T-helper 1 cell treated with Interleukin-12 subunit alpha and Interleukin-12 subunit beta and Interleukin-4 antibody, amounts not matched to agents 30 ng/mL and 1 ng/mL, for 36 hours (primary cell): ENCODE measurements at regions not wholly inside any gene's neighbourhood (a gene's known extent, or its start where the extent isn't known, plus 50 kb on each side); places are given as distances from the start of the nearest gene placed in this dataset.

Source experiments
- intact Hi-C: fragments of 100-400 bp; cut with micrococcal nuclease; formaldehyde crosslinking; loops from one replicate; pipeline ENCODE4 v1.15.1; 2024

- intact Hi-C loops, result no loop called here
These were observed 1125.0 kb downstream of the BRD1 start for GRCh38 chr22:48702573-48703264.

- intact Hi-C loops, result no loop called here
These were observed 1126.2 kb downstream of the BRD1 start for GRCh38 chr22:48701296-48702030.

- intact Hi-C loops, result no loop called here
These were observed 1126.9 kb downstream of the BRD1 start for GRCh38 chr22:48700566-48701295.

DNA sequence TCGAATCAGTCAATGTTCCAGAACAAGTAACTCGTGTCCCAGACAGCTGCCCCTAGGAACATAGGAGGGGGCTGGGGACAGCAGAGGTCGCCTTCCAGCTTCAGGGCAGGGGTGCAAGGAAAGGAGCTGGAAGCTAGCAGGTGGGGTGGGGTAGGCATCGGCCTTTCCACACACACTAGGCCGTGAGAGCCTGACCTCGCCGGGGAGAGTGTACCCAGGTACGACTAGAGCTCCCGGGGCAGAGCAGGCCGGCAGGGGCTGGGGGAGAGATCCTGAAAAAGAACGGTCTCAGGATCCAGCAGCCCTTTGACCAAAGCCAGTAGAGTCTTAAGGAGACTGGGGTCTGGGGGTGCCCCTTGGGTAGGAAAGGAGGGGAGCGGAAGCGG, 1127.5 kb downstream of the BRD1 start:
- intact Hi-C loops, result no loop called here

- intact Hi-C loops, result no loop called here
These were observed 1128.2 kb downstream of the BRD1 start for GRCh38 chr22:48699511-48699910.

DNA sequence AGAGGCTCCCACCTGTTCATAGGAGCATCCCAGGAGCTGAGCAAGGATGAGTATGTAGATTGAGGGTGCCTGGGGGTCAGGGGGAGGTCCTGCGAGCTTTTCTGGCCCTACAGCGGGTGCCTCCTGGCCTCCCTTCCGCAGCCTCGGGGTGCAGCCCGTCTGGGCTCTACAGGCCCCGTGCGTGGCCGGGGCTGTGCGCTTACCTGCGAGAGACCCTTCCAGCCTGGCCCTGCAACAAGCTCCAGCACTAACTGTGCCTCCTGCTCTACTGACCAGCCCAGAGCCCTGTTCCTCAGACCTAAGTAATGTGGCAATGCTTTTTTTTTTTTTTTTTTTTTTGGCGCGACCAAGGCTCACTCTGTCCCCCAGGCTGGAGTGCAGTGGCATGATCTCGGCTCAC, 1129.1 kb downstream of the BRD1 start:
- intact Hi-C loops, result no loop called here

GRCh38 chr22:48697694-48698276, 1129.9 kb downstream of the BRD1 start:
- intact Hi-C loops, result no loop called here

GRCh38 chr22:48697223-48697622, 1130.5 kb downstream of the BRD1 start:
- intact Hi-C loops, result no loop called here

DNA sequence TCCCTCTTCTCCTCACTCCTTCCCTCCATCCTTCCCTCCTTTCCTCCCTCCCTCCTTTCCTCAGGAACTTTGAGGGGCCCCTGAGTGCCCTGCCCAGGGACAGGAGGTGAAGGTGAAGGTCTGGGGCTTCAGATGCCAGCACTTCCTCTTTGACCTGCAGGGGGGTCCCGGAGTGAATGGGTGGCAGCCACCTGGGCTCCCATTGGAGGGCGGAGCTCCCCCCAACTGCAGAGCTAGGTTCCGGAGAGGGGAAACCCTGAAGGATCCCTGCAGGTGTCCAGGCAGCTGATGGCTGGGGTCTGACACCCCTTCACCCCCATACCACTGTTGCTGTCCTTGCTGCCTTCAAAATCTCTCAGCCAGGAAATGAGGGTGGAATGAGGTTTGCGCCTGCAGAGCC, 1131.3 kb downstream of the BRD1 start:
- intact Hi-C loops, result no loop called here

GRCh38 chr22:48695731-48696305, 1131.9 kb downstream of the BRD1 start:
- intact Hi-C loops, result no loop called here

- intact Hi-C loops, result no loop called here
These were observed 1132.4 kb downstream of the BRD1 start for GRCh38 chr22:48695251-48695650.

DNA sequence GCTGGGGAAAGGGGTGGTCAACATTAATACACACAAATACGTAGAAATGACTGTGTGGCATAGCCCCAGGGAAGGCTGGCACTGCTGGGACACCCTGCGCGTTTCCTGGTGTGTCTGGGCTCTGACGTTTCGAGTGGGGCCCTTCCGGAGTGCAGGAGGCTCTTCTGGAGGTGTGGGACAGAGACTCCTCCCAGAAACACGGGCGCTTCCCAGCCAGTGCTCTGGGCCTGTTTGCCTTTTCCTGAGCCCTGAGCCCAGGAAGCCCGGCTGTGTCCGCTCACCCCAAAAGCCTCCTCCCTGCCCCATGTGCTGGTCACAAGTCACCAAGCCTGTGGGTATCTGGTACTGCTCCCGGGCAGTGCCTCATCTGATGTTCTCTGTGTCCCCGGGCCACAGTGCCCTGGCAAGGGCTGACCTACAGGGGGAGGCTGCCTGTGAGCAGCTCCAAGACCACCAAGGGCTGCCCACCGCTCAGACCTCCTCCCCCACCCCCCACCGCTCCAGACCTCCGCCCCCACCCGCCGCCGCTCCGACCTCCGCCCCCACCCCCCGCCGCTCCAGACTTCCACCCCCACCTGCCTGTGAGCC, 1133.3 kb downstream of the BRD1 start:
- intact Hi-C loops, result no loop called here

- intact Hi-C loops, result no loop called here
These were observed 1134.1 kb downstream of the BRD1 start for GRCh38 chr22:48693377-48694135.

- intact Hi-C loops, result no loop called here
These were observed 1134.8 kb downstream of the BRD1 start for GRCh38 chr22:48692734-48693376.

DNA sequence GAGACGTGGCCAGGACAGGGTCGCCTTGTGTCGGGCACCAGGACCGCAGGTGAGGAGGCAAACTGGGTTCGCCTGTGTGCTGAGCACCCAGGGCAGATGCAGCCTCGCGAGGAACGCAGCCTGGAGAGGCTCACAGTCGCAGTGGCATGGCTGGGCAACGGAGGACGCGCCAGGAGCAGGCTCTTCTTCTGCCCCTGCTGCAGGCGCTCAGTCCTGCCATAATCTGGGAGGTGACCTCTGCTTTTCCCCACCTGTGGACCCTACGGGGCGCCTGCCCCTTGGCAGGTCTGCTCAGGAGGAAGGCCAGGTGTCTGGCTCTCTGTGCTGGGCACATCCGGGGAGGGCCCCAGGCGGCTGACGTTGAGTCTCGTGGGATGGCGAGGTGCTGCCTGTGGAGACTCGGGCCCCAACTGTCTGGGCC, 1136.2 kb downstream of the BRD1 start:
- intact Hi-C loops, result no loop called here

DNA sequence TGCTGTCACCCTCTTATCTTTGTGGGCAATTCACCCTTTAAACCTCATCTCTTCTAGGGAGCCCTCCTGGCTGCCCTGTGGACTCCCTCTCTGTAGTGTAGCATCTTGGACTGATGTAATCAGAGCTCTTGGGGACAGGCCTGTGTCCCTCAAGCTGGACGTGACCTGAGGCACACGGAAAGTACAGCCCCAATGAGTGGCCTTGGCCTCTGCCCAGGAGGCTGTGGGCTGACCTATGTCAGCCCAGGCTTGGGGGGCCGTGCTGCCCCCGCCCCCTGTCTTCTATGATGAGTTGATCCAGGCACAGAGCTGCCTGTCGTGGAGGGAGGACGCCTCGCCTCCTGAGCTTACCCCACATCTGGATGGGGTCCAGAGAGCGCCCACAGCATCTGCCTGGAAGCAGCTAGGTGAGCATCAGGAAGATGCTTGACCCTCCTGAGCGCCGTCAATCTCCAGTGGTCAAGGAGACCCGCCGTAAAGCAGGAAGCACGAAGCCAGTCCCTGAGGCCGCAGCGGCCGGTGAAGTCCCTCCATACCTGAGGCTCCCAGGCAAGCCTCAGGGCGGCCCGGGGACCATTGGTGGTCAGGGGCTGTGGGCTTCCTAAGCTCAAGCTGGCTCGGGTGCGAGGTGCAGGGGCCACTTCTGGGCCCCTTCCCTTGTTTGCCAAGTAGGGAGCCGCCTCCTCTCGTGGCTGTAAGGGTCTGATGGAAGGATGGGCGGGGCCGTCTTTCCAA, 1136.9 kb downstream of the BRD1 start:
- intact Hi-C loops, result no loop called here

DNA sequence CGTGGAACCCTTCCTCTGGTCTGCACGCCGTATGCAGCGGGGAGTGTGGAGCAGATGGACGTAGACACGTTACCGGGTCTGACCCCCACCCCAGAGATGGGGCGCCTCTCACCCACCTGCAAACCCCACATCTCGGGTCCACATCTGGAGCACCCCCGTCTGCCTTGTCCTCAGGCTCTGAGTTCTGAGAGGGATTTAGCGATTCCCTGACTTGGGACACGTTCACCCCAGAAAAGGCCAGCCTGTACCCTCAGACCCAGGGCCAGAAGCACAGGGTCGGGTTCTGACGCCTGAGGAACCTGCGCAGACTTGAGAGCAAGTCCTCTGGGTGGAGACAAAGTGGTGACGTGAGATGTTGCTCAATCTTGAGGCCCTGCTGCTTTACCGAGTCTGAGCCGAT, 1138.5 kb downstream of the BRD1 start:
- intact Hi-C loops, result no loop called here

DNA sequence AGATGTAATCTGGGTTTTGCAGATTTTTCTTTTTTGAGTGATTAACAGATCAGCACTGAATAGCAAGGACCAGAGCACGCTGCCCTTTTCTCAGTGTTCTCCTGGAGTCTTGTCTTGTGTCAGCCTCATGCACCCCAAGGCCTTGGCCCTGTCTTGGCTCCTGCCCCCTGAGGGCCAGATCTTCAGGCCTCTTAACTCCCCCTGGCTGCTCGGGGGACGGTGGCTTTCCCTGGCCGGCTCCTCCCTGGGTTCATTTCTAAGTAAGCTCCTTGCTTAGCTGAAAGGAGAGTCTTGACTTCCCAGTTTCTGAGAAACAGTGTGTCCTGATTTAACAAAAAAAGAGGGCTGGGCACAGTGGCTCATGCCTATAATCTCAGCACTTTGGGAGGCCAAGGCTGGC, 1139.3 kb downstream of the BRD1 start:
- intact Hi-C loops, result no loop called here

DNA sequence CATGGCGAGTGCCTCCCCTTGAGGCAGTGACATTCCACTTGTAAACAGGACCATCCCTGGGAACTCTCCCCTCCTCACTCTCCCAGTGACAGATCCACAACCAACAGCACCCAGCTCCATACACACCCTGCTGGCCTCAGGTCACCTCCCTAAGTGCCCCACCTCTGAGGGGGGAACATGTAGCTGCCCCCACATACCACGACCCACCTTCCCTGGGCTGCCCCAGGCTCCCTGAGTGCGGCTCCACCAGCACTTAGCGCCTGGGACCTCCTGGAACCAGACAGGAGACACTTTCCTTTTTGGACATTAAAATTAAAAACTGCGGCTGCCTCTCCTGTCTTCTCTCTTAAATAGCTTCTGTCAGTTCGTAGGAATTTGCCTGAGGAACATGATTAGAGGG, 1140.1 kb downstream of the BRD1 start:
- intact Hi-C loops, result no loop called here
